Activated CD4-positive, alpha-beta T cell treated with anti-CD3 and anti-CD28 coated beads, Interleukin-2, amount 10 ng/mL, durations not matched to agents 7 days and 5 days (primary cell): ENCODE measurements at regions not wholly inside any gene's neighbourhood (a gene's known extent, or its start where the extent isn't known, plus 50 kb on each side); places are given as distances from the start of the nearest gene placed in this dataset.

Source experiments
- CTCF ChIA-PET: fragments of 350-600 bp; sonication (Branson Sonifier 250); formaldehyde crosslinking; loops from one replicate; lab custom pipeline; 2021; ENCODE audit warnings: antibody characterized with exemption; lab: Charles Lee
- POLR2A ChIA-PET: fragments of 350-600 bp; sonication (Branson Sonifier 250); formaldehyde crosslinking; loops from one replicate; lab custom pipeline; 2021; ENCODE audit warnings: antibody characterized with exemption; lab: Charles Lee
- DNase-seq: peaks from one replicate; pipeline ENCODE4 v3.0.0-alpha.2; 2020
- H3K27ac Mint-ChIP-seq: one replicate; pipeline ENCODE4 v1.8.0; 2021; ENCODE audit warnings: mild to moderate bottlenecking, moderate library complexity, mixed read lengths
- H3K27me3 Mint-ChIP-seq: one replicate; pipeline ENCODE4 v1.8.0; 2021; ENCODE audit warnings: mixed read lengths
- H3K36me3 Mint-ChIP-seq: one replicate; pipeline ENCODE4 v1.8.0; 2021; ENCODE audit warnings: low read depth, mixed read lengths
- H3K4me1 Mint-ChIP-seq: one replicate; pipeline ENCODE4 v1.8.0; 2021; ENCODE audit warnings: mixed read lengths
- H3K4me3 Mint-ChIP-seq: one replicate; pipeline ENCODE4 v1.8.0; 2021; ENCODE audit warnings: mild to moderate bottlenecking, moderate library complexity, mixed read lengths
- H3K9me3 Mint-ChIP-seq: one replicate; pipeline ENCODE4 v1.8.0; 2021; ENCODE audit warnings: mixed read lengths

DNA sequence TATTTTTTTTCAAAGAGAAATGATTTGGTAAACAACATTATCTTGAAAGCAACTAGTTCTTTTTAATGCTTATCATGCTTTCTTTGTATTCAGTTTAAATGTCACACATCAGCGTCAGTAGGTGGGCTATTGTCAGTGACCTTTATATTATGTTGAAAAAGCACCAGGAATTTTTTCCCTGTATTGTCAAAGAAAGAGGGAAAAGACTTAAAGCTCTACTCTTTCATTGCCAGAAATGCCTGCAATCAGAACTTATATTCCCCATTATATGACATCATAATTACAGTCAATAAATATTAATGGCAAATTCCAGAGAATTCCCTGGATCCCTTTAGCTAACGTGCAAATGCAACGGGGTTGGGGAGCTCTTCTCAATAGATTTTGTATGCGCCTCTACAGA lies 353.9 kb downstream of the CDH2 start:
- DNase-seq: no peak
- POLR2A ChIA-PET: no interaction called here
- no peak overlapping the region for H3K4me3 Mint-ChIP-seq
- no peaks in the 10 kb centered on the region for H3K36me3 Mint-ChIP-seq
- H3K27me3 Mint-ChIP-seq: no peaks in the 10 kb centered on the region
- CTCF ChIA-PET: no interaction called here
- no peaks in the 10 kb centered on the region for H3K4me1 Mint-ChIP-seq
- H3K9me3 Mint-ChIP-seq: peaks cover 10% of the 10 kb centered on the region
- H3K27ac Mint-ChIP-seq: no peak overlapping the region

DNA sequence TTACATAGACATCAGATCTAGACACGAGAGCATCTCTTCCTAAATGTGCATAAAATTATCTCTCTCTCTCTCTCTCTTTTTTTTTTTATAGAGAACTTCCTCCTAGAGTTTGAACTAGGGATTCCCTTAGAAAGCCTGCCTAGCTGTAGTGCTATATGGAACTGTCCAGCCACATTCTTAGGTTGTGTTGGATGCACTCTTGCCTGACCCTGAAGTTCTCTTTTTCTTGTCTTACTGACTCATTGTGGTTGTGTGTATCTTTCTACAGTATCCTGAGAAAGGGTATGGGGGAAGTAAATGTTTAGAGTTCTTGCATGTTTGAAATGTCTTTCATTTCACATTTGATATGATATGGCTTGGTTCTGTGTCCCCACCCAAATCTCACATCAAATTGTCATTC lies 368.2 kb downstream of the CDH2 start:
- Mint-ChIP-seq H3K4me1 (no peaks in the 10 kb centered on the region), H3K36me3 (no peaks in the 10 kb centered on the region), H3K9me3 (no peaks in the 10 kb centered on the region), H3K27me3 (no peaks in the 10 kb centered on the region), H3K4me3 (no peak overlapping the region), H3K27ac (no peak overlapping the region)
- DNase-seq: no peak
- POLR2A ChIA-PET: no interaction called here
- CTCF ChIA-PET: no interaction called here

DNA sequence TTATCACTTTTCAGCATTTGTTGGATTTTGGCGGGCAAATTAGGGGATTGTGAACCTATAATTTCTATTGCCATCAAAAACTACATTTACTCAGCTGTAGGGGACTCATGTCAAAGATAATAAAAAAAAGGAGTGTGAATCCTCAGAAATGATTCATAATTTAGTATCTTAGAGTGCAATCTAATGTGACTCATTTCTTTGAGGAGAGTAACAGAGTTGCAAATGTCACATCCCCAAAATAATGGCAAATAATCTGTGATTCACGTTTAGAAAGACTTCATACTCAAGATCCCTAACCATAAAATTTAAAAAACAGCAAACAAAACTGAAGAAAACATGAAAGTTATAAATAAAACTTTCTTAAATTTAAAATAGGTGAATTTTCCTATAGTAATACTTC lies 373.0 kb downstream of the CDH2 start:
- no peaks in the 10 kb centered on the region for H3K27me3 Mint-ChIP-seq
- CTCF ChIA-PET: no interaction called here

DNA sequence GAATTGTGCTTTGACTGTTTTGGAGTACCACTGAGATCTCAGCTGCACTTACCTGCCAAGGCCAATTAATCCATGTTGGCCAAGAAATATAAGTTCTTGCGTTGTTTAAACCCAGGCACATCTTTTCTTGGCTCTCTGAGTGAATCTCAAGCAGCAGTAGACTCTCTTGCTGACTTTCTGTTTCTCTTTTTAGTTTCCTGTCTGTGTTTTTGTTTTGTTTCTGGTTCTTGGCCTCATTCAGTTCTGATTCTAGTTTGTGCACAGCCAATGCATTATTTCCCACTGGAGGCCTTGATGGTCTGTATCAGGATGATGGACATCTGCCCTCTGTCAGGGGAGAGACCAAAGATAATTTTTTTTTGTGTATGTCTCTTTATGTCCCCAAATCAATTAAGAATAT lies 379.4 kb downstream of the CDH2 start:
- Mint-ChIP-seq H3K27me3 (no peaks in the 10 kb centered on the region), H3K27ac (no peak overlapping the region), H3K9me3 (no peaks in the 10 kb centered on the region), H3K36me3 (no peaks in the 10 kb centered on the region), H3K4me3 (no peak overlapping the region), H3K4me1 (no peaks in the 10 kb centered on the region)
- no peak for DNase-seq
- ChIA-PET POLR2A (no interaction called here), CTCF (no interaction called here)

More for the DNA sequence above, 373.0 kb downstream of the CDH2 start:
- POLR2A ChIA-PET: no interaction called here
- no peaks in the 10 kb centered on the region for H3K9me3 Mint-ChIP-seq
- H3K36me3 Mint-ChIP-seq: no peaks in the 10 kb centered on the region
- no peak overlapping the region for H3K27ac Mint-ChIP-seq
- H3K4me3 Mint-ChIP-seq: no peak overlapping the region
- DNase-seq: no peak
- H3K4me1 Mint-ChIP-seq: no peaks in the 10 kb centered on the region

DNA sequence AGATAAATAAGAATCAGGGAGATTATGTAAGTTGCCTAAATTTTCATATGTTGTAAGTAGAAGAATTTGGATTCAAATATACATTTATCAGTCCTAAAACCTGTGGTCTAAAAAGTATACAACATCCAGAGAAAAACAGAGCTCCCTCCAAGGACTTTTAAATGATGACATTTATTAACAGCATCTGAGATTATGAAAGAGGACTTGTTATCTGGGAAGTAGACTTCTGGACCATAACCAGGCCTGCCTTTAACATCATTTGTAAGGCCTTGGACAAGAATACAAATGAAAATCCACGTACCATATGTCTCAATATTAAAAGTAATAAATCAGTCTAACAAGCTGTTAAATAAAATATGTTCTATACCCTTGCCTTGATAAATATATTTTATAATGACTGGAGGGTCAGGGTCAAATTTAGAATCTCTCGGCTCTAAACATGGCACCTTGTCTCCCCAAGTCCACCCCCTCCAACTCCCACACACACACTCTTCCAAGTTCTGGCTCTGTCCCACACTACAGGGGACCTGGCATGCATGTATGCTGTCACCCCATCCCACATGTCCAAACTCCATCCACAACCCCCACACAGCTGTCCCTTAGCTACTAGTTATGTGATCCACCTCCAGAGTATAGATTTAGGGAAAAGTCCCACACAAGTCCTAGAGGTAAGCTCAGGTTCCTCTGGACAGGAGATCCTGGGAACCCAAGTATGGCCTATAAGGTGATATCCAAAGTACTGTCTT lies 382.6 kb downstream of the CDH2 start:
- H3K27me3 Mint-ChIP-seq: no peaks in the 10 kb centered on the region
- H3K9me3 Mint-ChIP-seq: no peaks in the 10 kb centered on the region

DNA sequence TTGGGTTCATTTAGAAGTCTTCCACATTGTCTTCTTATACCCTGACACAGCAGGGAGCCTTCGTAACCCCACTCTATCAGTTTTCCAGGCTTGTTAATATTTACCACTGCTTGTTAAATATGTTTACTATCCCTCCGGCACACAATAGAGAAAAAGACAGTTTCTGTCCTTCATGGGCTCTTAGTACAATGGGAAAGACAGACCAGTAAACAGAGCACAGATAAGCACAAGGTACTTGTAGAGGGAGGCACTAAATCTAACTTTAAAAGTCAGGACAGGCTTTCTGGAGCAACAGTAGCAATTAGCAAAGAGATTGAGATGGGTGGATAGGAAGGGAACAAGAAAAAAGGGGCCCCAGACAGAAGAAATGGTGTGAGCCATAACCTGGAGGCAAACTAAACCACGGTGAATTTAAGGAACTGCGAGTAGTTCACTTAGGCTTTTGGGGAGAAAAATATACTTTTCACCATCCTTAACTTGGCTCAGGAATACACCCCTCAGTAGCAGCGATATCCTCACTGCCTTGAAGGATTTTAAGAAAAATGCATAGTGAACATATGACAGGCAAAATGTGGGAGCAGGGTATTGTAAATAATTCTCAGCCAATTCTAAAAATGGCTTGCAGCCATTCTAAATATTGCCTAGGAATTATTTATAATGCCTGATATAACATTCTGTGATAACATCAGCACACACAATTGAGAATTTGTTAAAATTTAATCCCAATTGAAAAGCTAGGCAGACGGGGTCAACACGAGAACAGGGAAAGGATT lies 383.7 kb downstream of the CDH2 start:
- POLR2A ChIA-PET: no interaction called here
- Mint-ChIP-seq H3K27ac (no peak overlapping the region), H3K4me3 (no peak overlapping the region), H3K27me3 (no peaks in the 10 kb centered on the region), H3K4me1 (no peaks in the 10 kb centered on the region), H3K36me3 (no peaks in the 10 kb centered on the region), H3K9me3 (no peaks in the 10 kb centered on the region)
- CTCF ChIA-PET: no interaction called here
- DNase-seq: no peak

More for the DNA sequence above, 382.6 kb downstream of the CDH2 start:
- Mint-ChIP-seq H3K4me1 (no peaks in the 10 kb centered on the region), H3K27ac (no peak overlapping the region), H3K4me3 (no peak overlapping the region), H3K36me3 (no peaks in the 10 kb centered on the region)
- POLR2A ChIA-PET: no interaction called here
- no peak for DNase-seq
- CTCF ChIA-PET: no interaction called here

DNA sequence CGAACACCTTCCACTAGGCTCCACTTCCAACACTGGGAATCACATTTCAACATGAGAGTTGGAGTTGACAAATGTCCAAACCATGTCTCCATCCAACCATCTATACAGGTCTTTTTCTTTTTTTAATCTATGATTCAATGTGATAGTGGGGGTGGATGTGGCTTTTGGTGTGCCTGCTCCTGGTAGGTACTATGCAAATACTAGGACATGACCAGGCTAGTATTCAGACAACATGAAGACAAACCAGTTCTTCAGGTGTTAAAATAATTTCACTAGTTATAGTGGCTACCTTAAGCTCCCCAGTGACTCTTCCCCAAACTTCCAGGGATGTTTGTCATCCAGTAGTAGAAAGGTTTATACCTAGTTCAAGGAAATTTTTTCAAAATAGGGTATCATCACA lies 387.5 kb downstream of the CDH2 start:
- CTCF ChIA-PET: interaction anchor here (0.6 kb wide), 1 partner anchor 78 kb away, joined by 4 read pairs; no protein-coding TSS in a partner anchor
- POLR2A ChIA-PET: interaction anchor here (1.0 kb wide), 1 partner anchor 13 kb away, joined by 3 read pairs; no protein-coding TSS in a partner anchor
- no peak for DNase-seq
- Mint-ChIP-seq H3K27ac (no peak overlapping the region), H3K4me3 (no peak overlapping the region), H3K27me3 (no peaks in the 10 kb centered on the region), H3K36me3 (no peaks in the 10 kb centered on the region), H3K9me3 (peaks cover 7% of the 10 kb centered on the region), H3K4me1 (no peaks in the 10 kb centered on the region)

DNA sequence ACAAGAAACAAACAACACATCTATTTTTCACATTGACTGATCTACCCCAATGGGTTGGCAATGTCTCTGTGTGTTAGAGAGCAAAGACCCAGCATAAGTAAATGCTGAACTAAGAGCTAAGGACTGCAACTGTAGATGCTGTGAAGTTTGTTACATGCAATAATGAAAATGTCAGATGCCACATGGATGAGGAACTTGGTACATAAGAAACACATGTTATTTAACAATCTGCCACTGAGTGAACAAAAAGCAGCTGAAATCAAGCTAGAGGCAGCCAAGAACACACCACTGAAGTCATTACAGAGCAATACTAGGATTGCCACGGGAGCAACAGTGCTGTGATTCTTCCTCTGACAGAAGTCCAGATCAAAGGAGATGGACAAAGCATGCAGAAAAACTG lies 389.4 kb downstream of the CDH2 start:
- Mint-ChIP-seq H3K27ac (no peak overlapping the region), H3K4me1 (no peaks in the 10 kb centered on the region), H3K36me3 (no peaks in the 10 kb centered on the region), H3K27me3 (no peaks in the 10 kb centered on the region), H3K4me3 (no peak overlapping the region), H3K9me3 (peaks cover 7% of the 10 kb centered on the region)
- ChIA-PET CTCF (no interaction called here), POLR2A (no interaction called here)
- no peak for DNase-seq

DNA sequence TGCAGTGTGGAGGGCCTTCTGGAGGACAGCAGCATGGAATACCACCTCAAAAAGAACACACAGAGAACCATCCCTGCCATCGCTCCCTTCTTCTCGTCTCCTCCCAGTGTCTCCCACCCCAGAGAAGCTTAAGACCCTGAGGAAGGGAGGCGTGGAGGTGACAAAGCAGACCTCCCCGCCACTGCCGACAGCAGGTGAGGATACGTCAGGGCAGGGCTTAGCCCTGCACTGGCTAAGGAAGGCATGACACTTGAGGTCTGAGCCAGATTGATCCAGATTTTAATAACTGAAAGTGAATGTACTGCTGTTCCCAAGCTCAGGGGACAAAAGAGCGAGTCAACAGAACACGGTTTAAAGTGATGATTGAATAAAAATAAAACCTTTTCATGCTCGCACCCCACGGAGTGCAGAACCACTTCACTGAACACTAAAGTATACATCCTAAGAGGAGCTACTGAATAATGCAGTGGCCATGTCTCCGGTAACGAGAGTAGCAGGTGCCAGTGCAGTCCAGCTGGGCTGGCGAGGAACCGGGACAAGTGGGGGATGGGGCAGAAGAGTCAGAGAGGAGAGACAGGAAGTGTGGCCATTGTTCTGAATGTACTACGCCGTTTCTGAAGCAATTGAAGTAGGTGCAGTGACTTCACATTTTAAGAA lies 391.0 kb downstream of the CDH2 start:
- Mint-ChIP-seq H3K27me3 (no peaks in the 10 kb centered on the region), H3K4me1 (no peaks in the 10 kb centered on the region), H3K4me3 (no peak overlapping the region), H3K27ac (no peak overlapping the region), H3K36me3 (no peaks in the 10 kb centered on the region), H3K9me3 (peaks cover 7% of the 10 kb centered on the region)
- no peak for DNase-seq
- CTCF ChIA-PET: no interaction called here
- POLR2A ChIA-PET: no interaction called here

DNA sequence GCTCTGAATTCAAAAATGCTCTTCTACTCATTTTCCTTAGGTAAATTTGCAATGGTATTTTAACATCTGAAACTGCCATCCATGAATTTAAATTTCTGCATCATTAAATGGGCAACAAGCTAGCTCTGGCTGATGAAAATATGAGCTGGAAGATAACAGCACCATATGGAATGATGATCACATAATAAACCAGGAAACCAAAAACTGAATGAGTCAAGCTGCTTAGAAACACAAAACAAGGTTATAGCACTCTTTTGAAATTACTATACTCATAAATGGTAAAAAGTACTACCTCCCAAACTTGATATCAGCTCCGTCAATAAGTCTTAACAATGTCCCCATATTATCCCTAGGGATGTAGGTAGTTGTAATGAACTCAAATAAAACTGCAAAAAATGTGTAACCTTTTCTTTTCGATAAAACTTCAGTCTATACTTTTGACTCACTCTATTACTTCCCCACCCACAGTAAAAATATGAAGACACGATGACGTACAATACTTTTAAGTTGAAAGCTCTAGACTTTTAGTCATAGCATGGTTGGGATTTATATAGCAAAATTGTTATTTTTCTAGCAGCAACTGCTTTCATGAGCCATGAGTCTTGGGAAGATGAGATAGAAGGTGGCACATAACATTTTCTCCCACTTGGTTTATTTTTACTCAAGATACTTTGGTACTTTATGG lies 396.7 kb downstream of the CDH2 start:
- H3K4me1 Mint-ChIP-seq: no peaks in the 10 kb centered on the region
- CTCF ChIA-PET: interaction anchor here (1.4 kb wide), 1 partner anchor 9 kb away, joined by 3 read pairs; no protein-coding TSS in a partner anchor

DNA sequence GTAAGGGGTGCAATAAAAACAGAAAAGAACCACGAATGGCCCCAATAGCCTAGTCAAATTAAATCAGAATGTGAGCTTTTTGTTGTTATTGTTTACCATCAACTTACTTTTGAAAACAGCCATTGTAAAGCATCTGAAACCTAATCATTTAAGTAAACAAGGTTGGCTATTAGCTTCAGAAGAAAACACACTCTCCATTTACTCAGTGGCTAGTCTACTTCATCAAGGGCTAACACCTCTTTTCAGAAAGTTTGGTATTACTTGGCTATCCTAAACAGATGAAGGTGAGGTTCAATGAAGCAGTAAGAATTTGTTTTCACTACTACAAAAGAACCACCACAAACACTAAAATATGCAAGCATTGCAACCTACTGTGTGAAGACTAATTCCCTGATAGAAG lies 398.0 kb downstream of the CDH2 start:
- ChIA-PET CTCF (no interaction called here), POLR2A (no interaction called here)
- DNase-seq: no peak
- Mint-ChIP-seq H3K4me3 (no peak overlapping the region), H3K36me3 (no peaks in the 10 kb centered on the region), H3K27me3 (no peaks in the 10 kb centered on the region), H3K9me3 (no peaks in the 10 kb centered on the region), H3K4me1 (no peaks in the 10 kb centered on the region), H3K27ac (no peak overlapping the region)

More for the DNA sequence above, 396.7 kb downstream of the CDH2 start:
- Mint-ChIP-seq H3K27ac (no peak overlapping the region), H3K27me3 (no peaks in the 10 kb centered on the region), H3K4me3 (no peak overlapping the region), H3K36me3 (no peaks in the 10 kb centered on the region), H3K9me3 (peaks cover 3% of the 10 kb centered on the region)
- no peak for DNase-seq
- POLR2A ChIA-PET: no interaction called here

DNA sequence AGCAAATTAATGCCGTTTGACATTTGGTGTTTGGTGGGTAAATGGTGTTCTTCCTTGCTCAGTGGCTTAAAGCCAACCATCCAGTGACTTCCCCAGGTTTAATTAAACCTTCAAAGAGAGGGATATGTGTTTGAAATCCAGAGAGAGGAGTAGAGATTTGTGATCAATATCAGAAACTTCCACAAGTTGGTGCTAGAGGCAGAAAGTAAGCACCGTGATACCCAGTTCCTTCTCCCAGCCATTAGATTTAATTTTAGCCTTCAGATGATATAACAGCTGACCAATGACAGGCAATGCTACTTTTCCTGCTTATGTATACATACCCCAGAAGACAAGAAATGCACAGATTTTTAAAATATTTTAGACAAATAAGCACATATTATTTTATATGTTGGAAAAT lies 398.5 kb downstream of the CDH2 start:
- Mint-ChIP-seq H3K36me3 (no peaks in the 10 kb centered on the region), H3K4me1 (no peaks in the 10 kb centered on the region), H3K27me3 (no peaks in the 10 kb centered on the region), H3K9me3 (no peaks in the 10 kb centered on the region), H3K4me3 (no peak overlapping the region), H3K27ac (no peak overlapping the region)
- DNase-seq: no peak
- POLR2A ChIA-PET: no interaction called here
- CTCF ChIA-PET: no interaction called here

DNA sequence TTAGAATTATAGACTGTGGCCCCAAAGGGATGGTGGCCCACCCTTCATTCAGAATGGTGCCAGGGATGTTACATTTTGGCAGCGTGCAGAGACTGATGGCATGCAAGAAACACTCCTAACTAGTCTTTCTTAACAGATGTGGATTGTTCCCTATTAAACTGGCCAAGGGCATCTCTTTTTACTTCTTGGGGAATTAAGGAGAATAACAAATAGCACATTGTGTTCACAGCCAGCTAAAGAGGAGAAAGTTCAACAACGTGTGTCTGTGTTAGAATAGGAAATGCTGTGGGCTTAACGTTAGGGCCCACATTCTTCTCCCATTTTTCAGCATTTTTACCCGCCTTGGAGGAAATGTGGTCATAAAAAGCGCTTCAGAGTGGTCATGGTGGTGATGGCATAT lies 404.8 kb downstream of the CDH2 start:
- H3K4me3 Mint-ChIP-seq: no peak overlapping the region
- no peaks in the 10 kb centered on the region for H3K36me3 Mint-ChIP-seq
- no peaks in the 10 kb centered on the region for H3K27me3 Mint-ChIP-seq
- no peaks in the 10 kb centered on the region for H3K4me1 Mint-ChIP-seq
- DNase-seq: no peak
- ChIA-PET POLR2A (no interaction called here), CTCF (no interaction called here)
- no peak overlapping the region for H3K27ac Mint-ChIP-seq
- H3K9me3 Mint-ChIP-seq: no peaks in the 10 kb centered on the region
